CD14-positive monocyte (primary cell): ENCODE measurements at regions not wholly inside any gene's neighbourhood (a gene's known extent, or its start where the extent isn't known, plus 50 kb on each side); places are given as distances from the start of the nearest gene placed in this dataset.

Experiments
- DNase-seq, 3 donors: peaks; one replicate each; pipeline ENCODE4 v3.0.0-alpha.2; 2011 to 2022
- H2AFZ ChIP-seq: 2 replicates; pipeline ENCODE4 v1.6.0; 2012; ENCODE audit warnings: mild to moderate bottlenecking, low read depth, low read length, inconsistent platforms; ENCODE audit not compliant: insufficient read depth, poor library complexity, severe bottlenecking
- H3K27ac ChIP-seq, 2 donors: 1 replicate in 1 of 2; 2 replicates in 1 of 2; pipeline ENCODE4 v1.5.1; 2012 to 2013; ENCODE audit warnings: low read length in 2 of 2, control low read depth in 1 of 2, inconsistent platforms in 1 of 2, low read depth in 1 of 2, mild to moderate bottlenecking in 1 of 2
- H3K27me3 ChIP-seq, 2 donors: one replicate each; pipeline versions ENCODE4 v1.6.0 to v1.6.1; 2011 to 2013; ENCODE audit warnings: low read length in 2 of 2; ENCODE audit not compliant: control insufficient read depth in 2 of 2, insufficient read depth in 2 of 2
- H3K36me3 ChIP-seq, 2 donors: replicated peaks in 1 of 2; 1 replicate in 1 of 2; 2 replicates in 1 of 2; pipeline versions ENCODE4 v1.5.1 to v1.6.1; 2012 to 2013; ENCODE audit warnings: low read length in 2 of 2, control low read depth in 1 of 2, inconsistent platforms in 1 of 2, mild to moderate bottlenecking in 1 of 2; ENCODE audit not compliant: insufficient read depth in 2 of 2, control insufficient read depth in 1 of 2
- H3K4me1 ChIP-seq, 2 donors: 1 replicate in 1 of 2; 2 replicates in 1 of 2; pipeline versions ENCODE4 v1.5.1 to v1.6.1; 2012 to 2013; ENCODE audit warnings: low read length in 2 of 2, control low read depth in 1 of 2, inconsistent platforms in 1 of 2, mild to moderate bottlenecking in 1 of 2, moderate library complexity in 1 of 2; ENCODE audit not compliant: insufficient read depth in 2 of 2, control insufficient read depth in 1 of 2
- H3K4me2 ChIP-seq: replicated peaks from 2 replicates; pipeline ENCODE3; 2012; ENCODE audit warnings: low read length, moderate library complexity, mild to moderate bottlenecking; ENCODE audit not compliant: poor library complexity, severe bottlenecking; ENCODE audit errors: extremely low read depth
- H3K4me3 ChIP-seq, 3 experiments: fragments of 200-600 bp in 1 of 3; sonication (generic) in 1 of 3; replicated peaks in 1 of 3; 1 replicate in 2 of 3; 2 replicates in 1 of 3; pipeline ENCODE4 v1.5.1; 2011 to 2013; ENCODE audit warnings: low read length in 3 of 3, mild to moderate bottlenecking in 3 of 3, control low read depth in 2 of 3, low read depth in 2 of 3, inconsistent platforms in 1 of 3, moderate library complexity in 1 of 3
- H3K79me2 ChIP-seq: 2 replicates; pipeline ENCODE4 v1.6.0; 2012; ENCODE audit warnings: mild to moderate bottlenecking, control low read depth, inconsistent platforms, low read length, moderate library complexity; ENCODE audit not compliant: insufficient read depth
- H3K9ac ChIP-seq: 2 replicates; pipeline ENCODE4 v1.6.0; 2017; ENCODE audit warnings: low read length, mild to moderate bottlenecking; ENCODE audit not compliant: insufficient read depth, poor library complexity, severe bottlenecking
- H3K9me3 ChIP-seq, 2 donors: replicated peaks in 1 of 2; 1 replicate in 1 of 2; 2 replicates in 1 of 2; pipeline versions ENCODE4 v1.5.1 to v1.6.1; 2012 to 2013; ENCODE audit warnings: low read length in 2 of 2, control low read depth in 1 of 2; ENCODE audit not compliant: control insufficient read depth in 1 of 2, insufficient read depth in 1 of 2
- H4K20me1 ChIP-seq: 2 replicates; pipeline ENCODE4 v1.6.0; 2012; ENCODE audit warnings: mild to moderate bottlenecking, low read length, control low read depth, moderate library complexity; ENCODE audit not compliant: insufficient read depth
- H3K27ac Mint-ChIP-seq, 7 donors: one replicate each; pipeline ENCODE4 v1.8.0; 2020; ENCODE audit warnings: mild to moderate bottlenecking in 7 of 7, mixed read lengths in 7 of 7, moderate library complexity in 6 of 7, inconsistent platforms in 2 of 7
- H3K27me3 Mint-ChIP-seq, 3 donors: one replicate each; pipeline ENCODE4 v1.8.0; 2021 to 2022; ENCODE audit warnings: low read depth in 3 of 3, mild to moderate bottlenecking in 3 of 3, mixed read lengths in 3 of 3, moderate library complexity in 3 of 3, inconsistent platforms in 1 of 3
- H3K36me3 Mint-ChIP-seq, 2 donors: one replicate each; pipeline ENCODE4 v1.8.0; 2020; ENCODE audit warnings: mixed read lengths in 2 of 2, inconsistent platforms in 1 of 2, mild to moderate bottlenecking in 1 of 2
- H3K4me1 Mint-ChIP-seq: one replicate; pipeline ENCODE4 v1.8.0; 2020; ENCODE audit warnings: mild to moderate bottlenecking, mixed read lengths
- H3K4me3 Mint-ChIP-seq, 2 donors: one replicate each; pipeline ENCODE4 v1.8.0; 2020; ENCODE audit warnings: mild to moderate bottlenecking in 2 of 2, mixed read lengths in 2 of 2, moderate library complexity in 1 of 2
- H3K9me3 Mint-ChIP-seq, 7 donors: one replicate each; pipeline ENCODE4 v1.8.0; 2020 to 2022; ENCODE audit warnings: mixed read lengths in 7 of 7, mild to moderate bottlenecking in 6 of 7, moderate library complexity in 6 of 7, inconsistent platforms in 2 of 7
- WGBS: methylation state at CpG from one replicate; pipeline ENCODE4 v1.1.5; 2013; ENCODE audit warnings: missing lambda C conversion rate; ENCODE audit not compliant: insufficient coverage; 5-methylcytosine and 5-hydroxymethylcytosine counted together
- intact Hi-C, 2 donors: fragments of 100-400 bp; cut with micrococcal nuclease; formaldehyde crosslinking; loops; one replicate each; pipeline versions ENCODE4 v1.15.0 to v1.15.1; 2023
- TF ChIP-seq, protein P1 (sequence below): fragments of 200-600 bp; IDR thresholded peaks from one replicate; pipeline ENCODE4 v1.8.0; 2022; ENCODE audit warnings: antibody characterized with exemption, mild to moderate bottlenecking

DNA sequence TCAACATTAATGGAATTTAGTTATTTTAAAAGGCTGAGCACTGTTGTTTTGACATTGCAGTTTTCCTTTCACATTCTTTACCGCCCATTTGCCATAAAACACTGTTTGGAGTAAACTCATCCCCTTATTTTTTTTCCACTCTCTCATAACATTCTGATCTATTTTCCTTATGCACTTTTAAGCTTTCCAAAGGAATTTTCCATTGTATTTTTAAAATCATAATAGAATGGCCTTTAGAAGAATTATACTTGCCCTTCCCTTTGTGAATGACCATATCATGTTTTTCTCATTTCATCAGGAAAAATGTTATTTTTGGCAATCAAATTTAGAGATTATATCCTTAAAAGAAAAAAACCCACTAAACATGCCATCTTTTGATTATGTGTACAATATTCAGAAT is 1074.2 kb downstream of the STIM2 start:
- no peak overlapping the region for H3K27ac Mint-ChIP-seq
- H3K36me3 ChIP-seq: no peaks in the 10 kb centered on the region
- no peaks in the 10 kb centered on the region for H3K4me1 Mint-ChIP-seq
- no peak for DNase-seq
- H3K4me2 ChIP-seq: no peak overlapping the region
- H3K27me3 Mint-ChIP-seq: peaks cover 0 to under 1% (median 0%) of the 10 kb centered on the region in 3 donors
- H3K4me1 ChIP-seq: no peaks in the 10 kb centered on the region
- H3K27ac ChIP-seq: no peak overlapping the region
- TF ChIP-seq, protein P1, sequence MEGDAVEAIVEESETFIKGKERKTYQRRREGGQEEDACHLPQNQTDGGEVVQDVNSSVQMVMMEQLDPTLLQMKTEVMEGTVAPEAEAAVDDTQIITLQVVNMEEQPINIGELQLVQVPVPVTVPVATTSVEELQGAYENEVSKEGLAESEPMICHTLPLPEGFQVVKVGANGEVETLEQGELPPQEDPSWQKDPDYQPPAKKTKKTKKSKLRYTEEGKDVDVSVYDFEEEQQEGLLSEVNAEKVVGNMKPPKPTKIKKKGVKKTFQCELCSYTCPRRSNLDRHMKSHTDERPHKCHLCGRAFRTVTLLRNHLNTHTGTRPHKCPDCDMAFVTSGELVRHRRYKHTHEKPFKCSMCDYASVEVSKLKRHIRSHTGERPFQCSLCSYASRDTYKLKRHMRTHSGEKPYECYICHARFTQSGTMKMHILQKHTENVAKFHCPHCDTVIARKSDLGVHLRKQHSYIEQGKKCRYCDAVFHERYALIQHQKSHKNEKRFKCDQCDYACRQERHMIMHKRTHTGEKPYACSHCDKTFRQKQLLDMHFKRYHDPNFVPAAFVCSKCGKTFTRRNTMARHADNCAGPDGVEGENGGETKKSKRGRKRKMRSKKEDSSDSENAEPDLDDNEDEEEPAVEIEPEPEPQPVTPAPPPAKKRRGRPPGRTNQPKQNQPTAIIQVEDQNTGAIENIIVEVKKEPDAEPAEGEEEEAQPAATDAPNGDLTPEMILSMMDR: no peak
- no peak overlapping the region for H2AFZ ChIP-seq
- H3K4me3 Mint-ChIP-seq: no peak overlapping the region
- WGBS: no CpG with 5 or more reads among the region's 1 CpG
- intact Hi-C loops: no loop called here
- no peak overlapping the region for H3K4me3 ChIP-seq
- H3K79me2 ChIP-seq: no peaks in the 10 kb centered on the region
- no peaks in the 10 kb centered on the region for H3K36me3 Mint-ChIP-seq
- no peaks in the 10 kb centered on the region for H4K20me1 ChIP-seq
- no peak overlapping the region for H3K9ac ChIP-seq
- peaks cover 0 to 3% (median 0%) of the 10 kb centered on the region in 7 donors for H3K9me3 Mint-ChIP-seq
- no peaks in the 10 kb centered on the region for H3K27me3 ChIP-seq
- no peaks in the 10 kb centered on the region for H3K9me3 ChIP-seq

DNA sequence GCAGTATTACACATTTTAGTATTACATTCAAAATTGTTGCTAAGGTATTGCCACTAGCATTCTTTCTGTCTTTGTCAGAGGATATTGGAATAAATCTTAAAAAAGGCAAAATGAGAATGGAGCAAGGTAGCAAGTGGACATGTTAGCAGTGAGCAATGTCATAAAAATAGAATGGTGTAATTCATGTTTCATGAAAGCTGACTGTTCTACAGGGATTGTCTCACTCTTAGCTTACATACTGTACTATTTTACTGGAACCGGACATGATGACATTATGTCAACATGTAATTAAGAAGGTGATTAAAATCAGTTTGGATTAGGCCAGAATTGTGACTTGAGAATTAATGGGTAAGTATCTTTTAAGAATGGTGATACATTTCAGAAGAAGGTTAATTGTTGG is 1086.2 kb downstream of the STIM2 start:
- H3K9me3 Mint-ChIP-seq: peaks cover 0 to 2% (median 0%) of the 10 kb centered on the region in 7 donors
- no peaks in the 10 kb centered on the region for H3K36me3 Mint-ChIP-seq
- TF ChIP-seq, protein P1: no peak
- Histone ChIP-seq H3K79me2 (no peaks in the 10 kb centered on the region), H3K27ac (no peak overlapping the region), H3K4me1 (no peaks in the 10 kb centered on the region), H3K4me3 (no peak overlapping the region), H3K27me3 (no peaks in the 10 kb centered on the region), H3K36me3 (no peaks in the 10 kb centered on the region), H4K20me1 (no peaks in the 10 kb centered on the region), H2AFZ (no peak overlapping the region), H3K9ac (no peak overlapping the region), H3K4me2 (no peak overlapping the region), H3K9me3 (no peaks in the 10 kb centered on the region)
- no peaks in the 10 kb centered on the region for H3K27me3 Mint-ChIP-seq
- H3K27ac Mint-ChIP-seq: no peak overlapping the region
- H3K4me3 Mint-ChIP-seq: no peak overlapping the region
- intact Hi-C loops: no loop called here
- no peak for DNase-seq
- 100% methylated on average over 1 of the region's 1 CpG for WGBS
- H3K4me1 Mint-ChIP-seq: no peaks in the 10 kb centered on the region
